HCT116 (cell line): ENCODE measurements at regions not wholly inside any gene's neighbourhood (a gene's known extent, or its start where the extent isn't known, plus 50 kb on each side); places are given as distances from the start of the nearest gene placed in this dataset.

Source experiments
- ATAC-seq: fragments of 200-7000 bp; cut with Tn5 transposase; 2 replicates; pipeline ENCODE4 v1.9.1; 2020; ENCODE audit warnings: mild to moderate bottlenecking, moderate library complexity
- BruUV-seq: library from RNA; stranded (reverse); fragments of 400-500 nt; replicated peaks from 2 replicates; lab custom pipeline; 2021; lab: Mats Ljungman, UMichigan
- CTCF ChIA-PET: fragments of 300-600 bp; sonication (Branson Sonifier 250); formaldehyde crosslinking; loops from one replicate; lab custom pipeline; 2021; ENCODE audit warnings: antibody characterized with exemption; lab: Charles Lee
- POLR2A ChIA-PET: fragments of 300-600, 350-600 bp; sonication (Branson Sonifier 250); formaldehyde crosslinking; loops from one replicate; lab custom pipeline; 2021; ENCODE audit warnings: antibody characterized with exemption; lab: Charles Lee
- RAD21 ChIA-PET, 2 experiments: fragments of 300-600 bp; sonication (Branson Sonifier 250); formaldehyde crosslinking; loops; one replicate each; lab custom pipeline; 2023; ENCODE audit warnings: low total read pairs in 2 of 2; ENCODE audit not compliant: uncharacterized antibody in 2 of 2, unreplicated experiment in 2 of 2, low non-redundant PET in 1 of 2; lab: Charles Lee
- DNase-seq: peaks from one replicate; pipeline ENCODE4 v3.0.0-alpha.2; 2010; ENCODE audit warnings: low read depth, low spot score
- H2AFZ ChIP-seq: fragments of 200-600 bp; shearing (Covaris generic), sonication (generic); 2 replicates; pipeline ENCODE4 v1.6.1; 2017; ENCODE audit warnings: low read depth, mixed run types, mixed read lengths, antibody characterized with exemption, low read length; ENCODE audit not compliant: poor library complexity, severe bottlenecking
- H3K27ac ChIP-seq: 2 replicates; pipeline ENCODE4 v1.5.1; 2012; ENCODE audit warnings: low read depth, low read length
- H3K27me3 ChIP-seq: fragments of 200-600 bp; sonication (generic); 2 replicates; pipeline ENCODE4 v1.6.1; 2016; ENCODE audit warnings: mixed run types, low read length, mixed read lengths; ENCODE audit not compliant: insufficient read depth
- H3K36me3 ChIP-seq, 2 experiments: fragments of 200-500 bp in 1 of 2; fragments of 200-600 bp in 1 of 2; sonication (Bioruptor generic) in 1 of 2; sonication (generic) in 1 of 2; 2 replicates each; pipeline versions ENCODE4 v1.5.1 to v1.6.1; 2014 to 2016; ENCODE audit warnings: low read length in 2 of 2, inconsistent platforms in 1 of 2, mixed read lengths in 1 of 2, mixed run types in 1 of 2; ENCODE audit not compliant: insufficient read depth in 2 of 2, control insufficient read depth in 1 of 2
- H3K4me1 ChIP-seq, 2 experiments: fragments of 200-600 bp in 1 of 2; sonication (generic) in 1 of 2; 2 replicates each; pipeline versions ENCODE4 v1.5.1 to v1.6.1; 2012 to 2017; ENCODE audit warnings: low read length in 2 of 2, inconsistent platforms in 1 of 2, mild to moderate bottlenecking in 1 of 2, mixed read lengths in 1 of 2, mixed run types in 1 of 2, moderate library complexity in 1 of 2; ENCODE audit not compliant: insufficient read depth in 2 of 2, control insufficient read depth in 1 of 2
- H3K4me2 ChIP-seq: fragments of 200-600 bp; sonication (generic); 2 replicates; pipeline ENCODE4 v1.6.1; 2017; ENCODE audit warnings: mixed run types, low read length, mixed read lengths
- H3K4me3 ChIP-seq, 2 experiments: fragments of 200-600 bp in 1 of 2; sonication (generic) in 1 of 2; replicated peaks in 1 of 2; 2 replicates each; pipeline ENCODE4 v1.5.1; 2011 to 2016; ENCODE audit warnings: low read length in 2 of 2, control low read depth in 1 of 2, low read depth in 1 of 2, mild to moderate bottlenecking in 1 of 2, mixed read lengths in 1 of 2, mixed run types in 1 of 2
- H3K79me2 ChIP-seq: fragments of 200-600 bp; sonication (generic); 2 replicates; pipeline ENCODE4 v1.6.1; 2017; ENCODE audit warnings: mild to moderate bottlenecking, mixed run types, low read length, moderate library complexity, mixed read lengths; ENCODE audit not compliant: insufficient read depth
- H3K9ac ChIP-seq: fragments of 200-600 bp; sonication (generic); 2 replicates; pipeline ENCODE4 v1.6.1; 2016; ENCODE audit warnings: low read length, mixed read lengths
- H3K9me2 ChIP-seq: fragments of 200-600 bp; sonication (generic), shearing (Covaris generic); 2 replicates; pipeline ENCODE4 v1.6.1; 2017; ENCODE audit warnings: mixed run types, mild to moderate bottlenecking, moderate library complexity; ENCODE audit not compliant: insufficient read depth
- H3K9me3 ChIP-seq, 2 experiments: fragments of 200-500 bp in 1 of 2; fragments of 200-600 bp in 1 of 2; sonication (Bioruptor generic) in 1 of 2; sonication (generic) in 1 of 2; 2 replicates each; pipeline ENCODE4 v1.6.1; 2014 to 2017; ENCODE audit warnings: low read length in 2 of 2, mixed read lengths in 2 of 2, inconsistent platforms in 1 of 2, low read depth in 1 of 2, mild to moderate bottlenecking in 1 of 2, mixed run types in 1 of 2, moderate library complexity in 1 of 2; ENCODE audit not compliant: control insufficient read depth in 1 of 2, insufficient read depth in 1 of 2
- H4K20me1 ChIP-seq: fragments of 200-600 bp; sonication (generic), shearing (Covaris generic); 2 replicates; pipeline ENCODE4 v1.6.1; 2017; ENCODE audit warnings: mixed run types, mild to moderate bottlenecking, moderate library complexity; ENCODE audit not compliant: insufficient read depth
- ATF3 ChIP-seq: IDR thresholded peaks from 2 replicates; pipeline ENCODE4 v1.6.1; 2012
- CBX3 ChIP-seq: IDR thresholded peaks from 2 replicates; pipeline ENCODE4 v1.6.1; 2012; ENCODE audit warnings: low read depth
- CEBPB ChIP-seq: IDR thresholded peaks from 2 replicates; pipeline ENCODE4 v1.6.1; 2012; ENCODE audit warnings: low read depth
- EGR1 ChIP-seq: IDR thresholded peaks from 2 replicates; pipeline ENCODE4 v1.6.1; 2012; ENCODE audit warnings: low read depth
- ELF1 ChIP-seq: IDR thresholded peaks from 2 replicates; pipeline ENCODE4 v1.6.1; 2012; ENCODE audit warnings: low read depth, borderline replicate concordance
- EZH2 ChIP-seq: fragments of 200-600 bp; sonication (generic); IDR thresholded peaks from 2 replicates; pipeline ENCODE4 v1.6.1; 2017; ENCODE audit warnings: antibody characterized with exemption, mixed run types
- FOSL1 ChIP-seq: IDR thresholded peaks from 2 replicates; pipeline ENCODE4 v1.6.1; 2012; ENCODE audit warnings: low read depth
- JUND ChIP-seq: IDR thresholded peaks from 2 replicates; pipeline ENCODE4 v1.6.1; 2012
- POLR2A ChIP-seq: IDR thresholded peaks from 2 replicates; pipeline ENCODE4 v1.7.0; 2011; ENCODE audit warnings: borderline replicate concordance; ENCODE audit not compliant: insufficient read depth, insufficient read length; ENCODE audit errors: extremely low read depth
- RAD21 ChIP-seq: IDR thresholded peaks from 2 replicates; pipeline ENCODE4 v1.6.1; 2012; ENCODE audit warnings: low read depth, mild to moderate bottlenecking
- SIN3A ChIP-seq: IDR thresholded peaks from 2 replicates; pipeline ENCODE4 v1.6.1; 2012; ENCODE audit warnings: low read depth
- SP1 ChIP-seq: IDR thresholded peaks from 2 replicates; pipeline ENCODE4 v1.6.1; 2012; ENCODE audit warnings: low read depth
- SRF ChIP-seq: IDR thresholded peaks from 2 replicates; pipeline ENCODE4 v1.6.1; 2012; ENCODE audit warnings: low read depth
- TCF7L2 ChIP-seq: IDR thresholded peaks from 2 replicates; pipeline ENCODE4 v1.7.0; 2011; ENCODE audit warnings: borderline replicate concordance, inconsistent platforms; ENCODE audit not compliant: insufficient read depth, insufficient read length; ENCODE audit errors: extremely low read depth
- YY1 ChIP-seq: IDR thresholded peaks from 2 replicates; pipeline ENCODE4 v1.6.1; 2011; ENCODE audit warnings: low read length, low read depth, moderate library complexity, mild to moderate bottlenecking; ENCODE audit not compliant: insufficient replicate concordance; ENCODE audit errors: extremely low read depth
- ZBTB33 ChIP-seq: IDR thresholded peaks from 2 replicates; pipeline ENCODE4 v1.6.1; 2011; ENCODE audit warnings: mild to moderate bottlenecking, low read length, moderate library complexity; ENCODE audit not compliant: insufficient replicate concordance; ENCODE audit errors: extremely low read depth
- ZFX ChIP-seq: fragments of 450-650 bp; IDR thresholded peaks from 2 replicates; pipeline ENCODE4 v1.6.1; 2017
- ZNF274 ChIP-seq: fragments of 200-500 bp; sonication (Bioruptor generic); IDR thresholded peaks from 2 replicates; pipeline ENCODE4 v1.6.1; 2014; ENCODE audit warnings: mild to moderate bottlenecking, low read depth, low read length, inconsistent platforms
- intact Hi-C: fragments of 100-400 bp; cut with micrococcal nuclease; formaldehyde crosslinking; loops from 2 replicates; pipeline ENCODE4 v1.10.0; 2022
- TF ChIP-seq, protein P1 (sequence below): IDR thresholded peaks from 2 replicates; pipeline ENCODE4 v1.6.1; 2012; ENCODE audit warnings: low read depth
- TF ChIP-seq, protein P2 (sequence below), 3 experiments: fragments of 200-600 bp in 1 of 3; sonication (generic) in 1 of 3; IDR thresholded peaks in 2 of 3; conservative IDR thresholded peaks in 1 of 3; 2 replicates each; pipeline ENCODE4 v1.5.1; 2012 to 2017; ENCODE audit warnings: low read depth in 2 of 3, low read length in 2 of 3, antibody characterized with exemption in 1 of 3, borderline replicate concordance in 1 of 3, control low read depth in 1 of 3, mild to moderate bottlenecking in 1 of 3, mixed read lengths in 1 of 3, mixed run types in 1 of 3, moderate library complexity in 1 of 3; ENCODE audit not compliant: insufficient read depth in 1 of 3

DNA sequence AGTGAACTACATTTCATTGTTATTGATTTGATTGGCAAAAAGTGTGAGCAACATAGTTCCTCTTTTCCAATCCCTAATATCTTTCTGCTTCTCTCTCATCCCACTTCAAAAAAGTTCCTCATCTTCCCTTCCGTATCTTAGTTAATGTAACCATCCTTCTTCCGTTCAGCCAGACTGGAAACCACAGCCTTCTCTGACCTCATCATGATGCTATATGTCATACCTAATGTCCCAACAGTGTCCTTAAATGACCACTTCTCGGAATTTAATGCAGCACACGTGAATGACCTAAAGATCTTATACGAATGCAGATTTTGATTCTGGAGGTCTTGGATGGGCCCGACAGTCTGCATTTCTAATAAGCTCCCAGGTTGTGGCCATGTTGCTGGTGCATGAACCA lies 320.3 kb upstream of the SATB1 start:
- Histone ChIP-seq H2AFZ (no peak overlapping the region), H3K9ac (no peak overlapping the region), H3K9me2 (no peaks in the 10 kb centered on the region), H3K27ac (no peak overlapping the region), H3K4me1 (no peaks in the 10 kb centered on the region), H3K4me3 (no peak overlapping the region)
- POLR2A ChIA-PET: no interaction called here
- ATAC-seq: no peak
- BruUV-seq: no TSS peak
- intact Hi-C loops: no loop called here
- no peak for TF ChIP-seq SIN3A
- no peak for TF ChIP-seq SP1
- no peak for TF ChIP-seq ZBTB33
- TF ChIP-seq ZFX: no peak
- no peak for TF ChIP-seq CBX3
- TF ChIP-seq ATF3: no peak
- TF ChIP-seq EGR1: no peak
- TF ChIP-seq, protein P1, sequence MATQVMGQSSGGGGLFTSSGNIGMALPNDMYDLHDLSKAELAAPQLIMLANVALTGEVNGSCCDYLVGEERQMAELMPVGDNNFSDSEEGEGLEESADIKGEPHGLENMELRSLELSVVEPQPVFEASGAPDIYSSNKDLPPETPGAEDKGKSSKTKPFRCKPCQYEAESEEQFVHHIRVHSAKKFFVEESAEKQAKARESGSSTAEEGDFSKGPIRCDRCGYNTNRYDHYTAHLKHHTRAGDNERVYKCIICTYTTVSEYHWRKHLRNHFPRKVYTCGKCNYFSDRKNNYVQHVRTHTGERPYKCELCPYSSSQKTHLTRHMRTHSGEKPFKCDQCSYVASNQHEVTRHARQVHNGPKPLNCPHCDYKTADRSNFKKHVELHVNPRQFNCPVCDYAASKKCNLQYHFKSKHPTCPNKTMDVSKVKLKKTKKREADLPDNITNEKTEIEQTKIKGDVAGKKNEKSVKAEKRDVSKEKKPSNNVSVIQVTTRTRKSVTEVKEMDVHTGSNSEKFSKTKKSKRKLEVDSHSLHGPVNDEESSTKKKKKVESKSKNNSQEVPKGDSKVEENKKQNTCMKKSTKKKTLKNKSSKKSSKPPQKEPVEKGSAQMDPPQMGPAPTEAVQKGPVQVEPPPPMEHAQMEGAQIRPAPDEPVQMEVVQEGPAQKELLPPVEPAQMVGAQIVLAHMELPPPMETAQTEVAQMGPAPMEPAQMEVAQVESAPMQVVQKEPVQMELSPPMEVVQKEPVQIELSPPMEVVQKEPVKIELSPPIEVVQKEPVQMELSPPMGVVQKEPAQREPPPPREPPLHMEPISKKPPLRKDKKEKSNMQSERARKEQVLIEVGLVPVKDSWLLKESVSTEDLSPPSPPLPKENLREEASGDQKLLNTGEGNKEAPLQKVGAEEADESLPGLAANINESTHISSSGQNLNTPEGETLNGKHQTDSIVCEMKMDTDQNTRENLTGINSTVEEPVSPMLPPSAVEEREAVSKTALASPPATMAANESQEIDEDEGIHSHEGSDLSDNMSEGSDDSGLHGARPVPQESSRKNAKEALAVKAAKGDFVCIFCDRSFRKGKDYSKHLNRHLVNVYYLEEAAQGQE: no peak
- TF ChIP-seq EZH2: no peak
- no peak for TF ChIP-seq CEBPB
- TF ChIP-seq ELF1: no peak
- TF ChIP-seq POLR2A: no peak
- TF ChIP-seq ZNF274: no peak
- TF ChIP-seq RAD21: no peak
- no peak for TF ChIP-seq JUND
- TF ChIP-seq FOSL1: no peak
- TF ChIP-seq YY1: no peak
- TF ChIP-seq SRF: no peak
- TF ChIP-seq, protein P2, sequence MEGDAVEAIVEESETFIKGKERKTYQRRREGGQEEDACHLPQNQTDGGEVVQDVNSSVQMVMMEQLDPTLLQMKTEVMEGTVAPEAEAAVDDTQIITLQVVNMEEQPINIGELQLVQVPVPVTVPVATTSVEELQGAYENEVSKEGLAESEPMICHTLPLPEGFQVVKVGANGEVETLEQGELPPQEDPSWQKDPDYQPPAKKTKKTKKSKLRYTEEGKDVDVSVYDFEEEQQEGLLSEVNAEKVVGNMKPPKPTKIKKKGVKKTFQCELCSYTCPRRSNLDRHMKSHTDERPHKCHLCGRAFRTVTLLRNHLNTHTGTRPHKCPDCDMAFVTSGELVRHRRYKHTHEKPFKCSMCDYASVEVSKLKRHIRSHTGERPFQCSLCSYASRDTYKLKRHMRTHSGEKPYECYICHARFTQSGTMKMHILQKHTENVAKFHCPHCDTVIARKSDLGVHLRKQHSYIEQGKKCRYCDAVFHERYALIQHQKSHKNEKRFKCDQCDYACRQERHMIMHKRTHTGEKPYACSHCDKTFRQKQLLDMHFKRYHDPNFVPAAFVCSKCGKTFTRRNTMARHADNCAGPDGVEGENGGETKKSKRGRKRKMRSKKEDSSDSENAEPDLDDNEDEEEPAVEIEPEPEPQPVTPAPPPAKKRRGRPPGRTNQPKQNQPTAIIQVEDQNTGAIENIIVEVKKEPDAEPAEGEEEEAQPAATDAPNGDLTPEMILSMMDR (IDR thresholded peaks at IDR 0.05 in 2 of 3, conservative IDR thresholded peaks at IDR 0.05 in 1 of 3; ENCODE audit: borderline replicate concordance in 1 of 3, insufficient read depth in 1 of 3, low read depth in 2 of 3, low read length in 2 of 3): no peak
- no peak for TF ChIP-seq TCF7L2
- TF ChIP-seq, all 23 proteins: peak for 0
- 0 out of 4 replicates have a peak, but pooled peaks cover 0 to 3% of the 10 kb centered on the region in 2 experiments for H3K9me3 ChIP-seq
- no peaks in the 10 kb centered on the region for H4K20me1 ChIP-seq
- ChIA-PET CTCF (no interaction called here), RAD21 (no interaction called here)
- no peak for DNase-seq
- no peak overlapping the region for H3K4me2 ChIP-seq
- no peaks in the 10 kb centered on the region for H3K36me3 ChIP-seq
- H3K27me3 ChIP-seq: no peaks in the 10 kb centered on the region
- no peaks in the 10 kb centered on the region for H3K79me2 ChIP-seq
